ENCODE measurements at regions not wholly inside any gene's neighbourhood (a gene's known extent, or its start where the extent isn't known, plus 50 kb on each side); places are given as distances from the start of the nearest gene placed in this dataset.
A peak's percentile ranks its signal among the peaks of the same experiment; 100 is the strongest.

DNA sequence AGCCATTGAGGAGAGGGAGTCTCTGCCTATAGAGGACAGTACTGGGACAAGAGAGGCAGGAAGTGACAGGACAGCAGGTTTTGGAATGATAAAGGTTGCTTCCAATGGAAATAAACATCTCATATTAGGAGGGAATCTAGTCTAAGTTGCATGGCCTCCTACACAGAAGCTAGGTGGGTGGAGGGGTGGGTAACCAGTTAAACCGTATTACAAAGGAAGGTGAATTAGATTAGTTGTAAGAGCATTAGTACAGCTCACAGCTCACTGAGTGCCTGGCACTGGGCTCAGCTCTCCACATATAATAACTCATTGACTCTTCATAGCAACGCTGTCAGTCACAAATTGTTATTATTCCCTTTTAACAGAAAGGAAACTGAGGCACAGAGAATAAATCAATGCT, 468.1 kb downstream of the PTPRU start:
- no peak for DNase-seq

GRCh38 chr1:29703596-29704370, 467.5 kb downstream of the PTPRU start:
- DNase-seq: peak; percentile 74

GRCh38 chr1:29700491-29700890, 464.2 kb downstream of the PTPRU start:
- DNase-seq: peak; percentile 38

DNA sequence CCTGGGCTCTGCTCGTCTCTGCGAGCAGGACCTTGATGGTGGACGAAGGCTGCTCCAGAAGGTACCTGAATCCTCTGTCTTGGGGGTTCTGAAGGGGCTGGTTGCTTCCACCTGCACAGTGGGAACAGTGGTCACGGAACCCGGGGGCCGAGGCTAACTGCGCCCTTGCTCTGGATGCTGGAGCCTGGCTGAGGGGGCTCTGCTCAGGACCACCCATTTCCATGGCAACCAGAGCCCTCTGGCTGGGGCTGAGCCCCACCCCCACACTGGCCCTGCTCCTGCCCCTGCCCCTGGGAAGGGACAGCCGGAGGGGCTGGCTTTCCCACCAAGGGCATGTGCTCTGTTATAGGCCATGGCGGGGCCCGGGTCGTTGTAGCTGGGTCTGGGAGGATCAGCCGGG, 462.3 kb downstream of the PTPRU start:
- DNase-seq: no peak

GRCh38 chr1:29698033-29698432, 461.7 kb downstream of the PTPRU start:
- DNase-seq: peak; percentile 76

DNA sequence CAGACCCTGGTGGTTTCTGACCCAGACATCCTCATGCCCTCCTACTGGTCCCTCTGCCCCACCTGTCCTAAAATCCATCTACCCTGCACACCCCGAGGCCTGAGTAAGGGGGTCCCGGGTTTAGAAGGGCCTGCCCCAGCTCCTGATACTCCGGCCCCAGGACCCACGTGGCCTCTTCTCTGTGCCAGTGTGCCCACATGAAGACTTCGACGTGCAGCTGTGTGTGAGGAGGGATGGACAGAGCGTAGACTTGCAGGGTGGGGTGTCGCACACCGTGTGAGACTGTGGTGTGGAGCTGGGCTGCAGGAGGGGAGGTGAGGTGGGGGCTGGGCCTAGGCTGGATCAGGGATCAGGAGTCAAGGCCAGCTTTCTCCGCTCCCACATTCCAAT, 461.1 kb downstream of the PTPRU start:
- no peak for DNase-seq

- no peak for DNase-seq
Measured at GRCh38 chr1:29696656-29697390, 460.5 kb downstream of the PTPRU start.

DNA sequence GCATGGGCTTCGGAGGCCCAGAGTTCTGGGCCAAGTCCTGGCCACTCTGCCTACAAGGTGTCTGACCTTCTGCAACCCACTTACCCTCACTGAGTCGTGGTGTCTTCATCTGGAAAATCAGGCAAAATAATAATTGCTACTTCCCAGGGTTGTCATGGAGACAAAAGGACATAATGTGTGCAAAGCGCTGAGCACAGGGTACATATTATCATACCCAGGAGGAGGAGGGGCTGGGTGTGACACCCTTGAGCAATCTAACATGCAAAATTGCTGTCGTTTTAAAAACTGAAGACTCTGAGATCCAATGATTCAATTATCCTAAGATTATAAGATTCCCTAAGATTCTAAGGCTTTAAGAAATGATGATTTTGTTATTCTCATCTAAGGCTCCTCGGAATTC, 459.5 kb downstream of the PTPRU start:
- DNase-seq: peak; percentile 73

- DNase-seq: peak; percentile 53
Measured at GRCh38 chr1:29695036-29695435, 458.7 kb downstream of the PTPRU start.

GRCh38 chr1:29691499-29691898, 455.2 kb downstream of the PTPRU start:
- DNase-seq: no peak

DNA sequence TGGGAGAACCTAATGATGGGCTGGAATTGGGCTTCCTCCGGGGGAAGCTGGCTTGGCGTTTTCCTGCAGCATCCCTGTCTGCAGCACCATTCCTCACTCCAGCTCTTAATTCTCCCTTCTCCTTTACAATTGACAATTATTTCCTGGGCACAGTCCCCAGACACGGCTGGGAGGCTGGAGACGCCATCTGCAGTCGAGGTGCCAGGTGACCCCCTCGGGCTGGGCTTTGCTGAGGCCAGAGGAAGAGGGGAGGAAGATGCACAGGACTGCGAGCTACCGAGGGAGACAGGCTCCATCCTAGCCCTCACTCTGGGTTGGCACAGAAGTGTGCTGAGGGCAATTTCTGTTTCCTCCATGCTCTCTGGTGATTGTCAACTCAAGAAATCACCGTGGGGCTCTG, 453.8 kb downstream of the PTPRU start:
- peak; percentile 62 for DNase-seq

- DNase-seq: no peak
Measured at GRCh38 chr1:29689372-29690030, 453.2 kb downstream of the PTPRU start.

DNA sequence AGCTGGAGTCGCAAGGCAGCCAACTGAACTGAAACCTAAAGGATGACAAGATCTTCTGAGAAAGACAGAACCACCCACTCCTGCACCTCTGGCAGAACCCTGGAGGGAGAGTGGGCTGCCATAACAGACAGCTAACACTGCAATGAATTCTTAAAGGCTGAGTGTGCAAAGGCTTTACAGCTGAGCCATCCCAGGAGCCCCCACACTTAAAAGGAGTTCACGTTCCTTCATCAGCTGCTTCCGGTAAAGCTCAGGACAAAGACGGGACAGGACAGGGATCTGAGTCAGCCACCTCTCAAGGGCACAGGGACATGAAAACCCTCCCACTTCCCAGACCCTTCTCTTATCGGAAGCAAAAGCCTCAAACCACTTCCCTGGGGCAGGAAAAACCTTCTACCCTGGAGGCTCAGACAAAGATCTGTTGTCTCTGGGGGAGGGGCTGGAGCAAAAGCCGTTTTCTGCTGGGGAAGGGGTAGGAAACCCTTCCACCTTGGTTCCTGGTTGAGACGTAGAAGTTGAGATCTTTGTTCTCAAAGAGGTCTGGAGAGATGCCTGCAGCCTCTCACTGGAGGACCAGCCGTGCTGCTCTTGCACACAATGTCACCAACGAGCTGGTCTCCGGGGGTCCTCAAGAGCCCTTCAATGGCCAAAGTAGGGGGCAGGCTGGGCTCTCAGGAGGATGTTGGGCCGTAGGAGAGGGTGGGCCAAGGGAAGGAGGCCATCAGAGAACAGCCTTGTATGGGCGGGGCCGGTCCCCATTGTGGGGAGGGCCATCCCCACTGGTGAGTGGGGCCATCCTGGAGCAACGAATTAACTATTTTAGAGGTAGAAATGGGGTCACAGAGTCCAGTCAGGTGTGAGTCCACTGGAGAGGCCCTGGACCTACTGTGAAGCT, 452.4 kb downstream of the PTPRU start:
- no peak for DNase-seq

DNA sequence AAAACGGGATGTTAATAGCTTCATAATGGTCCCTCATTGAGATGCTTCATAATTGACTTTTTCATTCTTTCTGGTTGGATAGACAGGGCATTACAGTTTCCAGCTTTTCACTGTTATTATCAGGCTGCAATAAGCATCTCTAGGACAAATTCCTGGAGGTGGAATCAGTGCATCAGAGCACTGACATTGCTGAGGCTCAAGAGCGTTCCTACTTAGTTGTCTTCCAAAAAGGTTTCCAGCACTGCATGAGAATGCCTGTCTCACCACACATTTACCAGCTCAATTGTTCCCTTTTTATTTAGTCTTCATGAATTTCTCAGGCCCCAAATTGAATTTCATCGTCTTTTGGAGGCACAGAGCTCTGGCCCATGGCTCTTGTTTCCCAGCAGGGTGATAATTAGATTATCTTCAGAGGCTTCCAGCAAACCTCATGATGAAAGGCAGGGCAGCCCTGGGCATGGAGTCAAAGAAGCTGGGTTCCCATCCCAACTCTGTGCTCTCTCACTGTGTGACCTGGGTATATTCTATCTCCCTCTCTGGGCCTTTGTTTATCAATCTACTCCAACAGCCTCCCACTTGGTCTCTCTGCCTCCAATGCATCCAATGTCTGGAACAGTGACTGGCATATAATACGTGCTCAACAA, 451.4 kb downstream of the PTPRU start:
- no peak for DNase-seq

GRCh38 chr1:29687166-29687565, 450.8 kb downstream of the PTPRU start:
- no peak for DNase-seq

DNA sequence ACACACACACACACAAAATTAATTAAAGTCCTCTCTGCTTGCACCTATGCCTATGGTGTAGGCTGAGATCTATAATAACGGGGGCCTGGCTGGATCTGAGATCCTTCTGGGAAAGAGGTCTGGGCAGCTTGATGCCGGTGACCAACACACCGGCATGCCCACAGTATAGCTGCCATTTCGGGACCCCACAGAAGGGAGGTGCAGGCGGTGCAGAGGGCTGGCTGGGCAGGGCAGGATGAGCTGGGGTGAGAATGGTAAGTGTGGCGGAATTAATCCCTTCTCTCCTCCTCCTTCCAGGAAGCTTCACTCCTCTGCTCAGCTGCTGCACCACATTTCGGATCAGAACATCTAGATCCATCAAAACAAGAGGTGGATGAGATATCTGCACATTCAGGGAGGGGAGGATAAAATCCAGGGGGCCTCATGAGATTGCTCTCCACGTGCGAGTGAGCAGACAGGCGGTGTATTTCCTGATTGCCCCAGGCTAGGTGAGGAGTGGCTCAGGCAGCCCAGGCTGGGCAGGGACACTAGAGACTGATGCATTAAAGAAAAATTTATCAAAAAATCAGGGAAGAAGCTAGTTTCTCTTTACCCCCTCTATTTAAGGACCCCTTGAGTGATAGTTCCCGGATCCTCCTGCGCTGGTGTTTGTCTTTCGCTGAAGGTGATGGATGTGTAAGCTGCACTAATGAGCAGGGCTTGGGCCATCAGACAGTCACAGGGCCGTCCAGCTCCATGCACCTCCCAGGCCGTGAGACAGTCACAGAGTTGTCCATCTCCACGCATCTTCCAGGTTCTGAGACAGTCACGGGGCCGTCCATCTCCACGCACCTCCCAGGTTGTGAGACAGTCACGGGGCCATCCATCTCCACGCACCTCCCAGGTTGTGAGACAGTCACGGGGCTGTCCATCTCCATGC, 449.9 kb downstream of the PTPRU start:
- peak; percentile 22 for DNase-seq

DNA sequence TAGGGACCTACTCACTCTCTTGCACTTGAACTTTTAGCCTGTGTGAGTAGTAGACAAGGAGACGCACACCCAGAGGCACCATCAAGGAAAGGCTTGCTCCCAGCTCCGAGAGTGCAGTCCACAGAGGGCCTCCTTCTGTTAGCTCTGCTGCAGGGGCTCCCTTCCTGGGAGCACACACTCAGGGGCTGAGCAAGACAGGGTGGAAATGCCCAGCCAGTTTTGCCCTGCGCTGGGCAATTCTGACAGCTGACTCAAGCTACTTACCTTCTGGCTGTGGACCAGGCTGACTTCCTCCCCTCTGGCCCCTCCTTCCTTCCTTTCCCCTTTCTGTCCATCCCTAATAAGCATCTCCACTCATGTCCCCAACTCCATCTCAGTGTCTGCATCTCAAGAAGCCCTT, 449.1 kb downstream of the PTPRU start:
- peak; percentile 9 for DNase-seq

DNA sequence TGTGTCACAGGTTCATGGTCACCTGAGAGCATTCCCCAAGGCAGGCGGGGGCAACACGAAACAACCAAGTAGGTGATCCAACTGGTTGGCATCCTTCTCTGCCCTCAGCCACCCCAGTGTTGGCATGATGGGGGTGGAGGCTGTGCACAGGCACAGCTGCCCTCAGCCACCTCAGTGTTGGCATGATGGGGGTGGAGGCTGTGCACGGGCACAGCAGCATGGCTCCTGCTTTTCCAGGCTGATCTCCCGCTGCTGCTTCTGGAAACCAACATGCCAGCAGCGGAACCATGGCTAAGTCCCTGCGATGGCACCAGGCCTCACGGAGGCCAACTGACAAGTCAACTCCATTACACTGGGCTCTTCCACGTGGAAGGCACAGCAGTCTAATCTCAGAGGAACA, 447.8 kb downstream of the PTPRU start:
- no peak for DNase-seq

- no peak for DNase-seq
Measured at GRCh38 chr1:29683472-29683871, 447.1 kb downstream of the PTPRU start.

DNA sequence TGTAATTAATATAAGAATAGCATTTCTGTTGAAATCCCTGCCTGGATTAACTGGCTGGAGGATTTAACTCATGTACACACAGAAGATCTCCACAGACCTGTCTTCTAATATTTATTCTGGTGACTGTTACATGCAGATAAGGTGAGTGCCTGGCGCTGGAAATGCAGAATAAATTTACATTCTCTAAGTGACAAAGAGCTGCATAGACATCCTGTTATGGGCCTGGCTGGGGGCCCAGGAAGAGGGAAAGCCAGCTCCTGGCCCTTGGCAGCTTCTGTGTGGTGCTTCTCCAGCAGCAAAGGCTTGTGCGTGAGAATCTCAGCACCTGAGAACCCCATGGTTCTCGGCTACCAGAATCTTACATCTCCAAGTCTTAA, 446.6 kb downstream of the PTPRU start:
- peak; percentile 64 for DNase-seq
